GM18861 (cell line): ENCODE measurements at regions not wholly inside any gene's neighbourhood (a gene's known extent, or its start where the extent isn't known, plus 50 kb on each side); places are given as distances from the start of the nearest gene placed in this dataset.
A peak's percentile ranks its signal among the peaks of the same experiment; 100 is the strongest.

ENCODE experiments used
- ATAC-seq: cut with Tn5 transposase; IDR thresholded peaks from one replicate; pipeline ENCODE4 v1.9.1; 2021; ENCODE audit not compliant: unreplicated experiment

GRCh38 chr2:146949400-146949799 is 895.4 kb upstream of the ACVR2A start:
- ATAC-seq, result no peak

- no peak for ATAC-seq
Observed at GRCh38 chr2:146944601-146945000, 900.2 kb upstream of the ACVR2A start.

- no peak for ATAC-seq
Observed at GRCh38 chr2:146939991-146940685, 904.7 kb upstream of the ACVR2A start.

- ATAC-seq, result no peak
Observed at GRCh38 chr2:146934921-146935320, 909.9 kb upstream of the ACVR2A start.

GRCh38 chr2:146931109-146931508 is 913.7 kb upstream of the ACVR2A start:
- ATAC-seq, result peak; percentile 80

- no peak for ATAC-seq
Observed at GRCh38 chr2:146927080-146927711, 917.6 kb upstream of the ACVR2A start.

GRCh38 chr2:146918280-146918679 is 926.5 kb upstream of the ACVR2A start:
- no peak for ATAC-seq

- no peak for ATAC-seq
Observed at GRCh38 chr2:146917431-146918042, 927.3 kb upstream of the ACVR2A start.

GRCh38 chr2:146916914-146917313 is 927.9 kb upstream of the ACVR2A start:
- ATAC-seq, result no peak

- no peak for ATAC-seq
Observed at GRCh38 chr2:146913476-146913875, 931.4 kb upstream of the ACVR2A start.

GRCh38 chr2:146912536-146912935 is 932.3 kb upstream of the ACVR2A start:
- no peak for ATAC-seq

GRCh38 chr2:146908776-146909175 is 936.1 kb upstream of the ACVR2A start:
- no peak for ATAC-seq

- no peak for ATAC-seq
Observed at GRCh38 chr2:146898083-146898482, 946.7 kb upstream of the ACVR2A start.

- no peak for ATAC-seq
Observed at GRCh38 chr2:146894514-146894913, 950.3 kb upstream of the ACVR2A start.

- no peak for ATAC-seq
Observed at GRCh38 chr2:146893500-146894041, 951.3 kb upstream of the ACVR2A start.

GRCh38 chr2:146890491-146890890 is 954.3 kb upstream of the ACVR2A start:
- no peak for ATAC-seq

GRCh38 chr2:146879882-146880281 is 964.9 kb upstream of the ACVR2A start:
- no peak for ATAC-seq

- no peak for ATAC-seq
Observed at GRCh38 chr2:146874260-146874658, 970.6 kb upstream of the ACVR2A start.

- no peak for ATAC-seq
Observed at GRCh38 chr2:146873646-146874259, 971.1 kb upstream of the ACVR2A start.

GRCh38 chr2:146873056-146873455 is 971.8 kb upstream of the ACVR2A start:
- no peak for ATAC-seq

- no peak for ATAC-seq
Observed at GRCh38 chr2:146870691-146871090, 974.1 kb upstream of the ACVR2A start.

GRCh38 chr2:146869328-146869727 is 975.5 kb upstream of the ACVR2A start:
- ATAC-seq, result no peak
